ENCODE measurements at regions not wholly inside any gene's neighbourhood (a gene's known extent, or its start where the extent isn't known, plus 50 kb on each side); places are given as distances from the start of the nearest gene placed in this dataset.
"Not testable (repeated sequence)": the region's sequence is repeated elsewhere in the genome, so short reads cannot be mapped to it uniquely, and the experiment has no call there.

DNA sequence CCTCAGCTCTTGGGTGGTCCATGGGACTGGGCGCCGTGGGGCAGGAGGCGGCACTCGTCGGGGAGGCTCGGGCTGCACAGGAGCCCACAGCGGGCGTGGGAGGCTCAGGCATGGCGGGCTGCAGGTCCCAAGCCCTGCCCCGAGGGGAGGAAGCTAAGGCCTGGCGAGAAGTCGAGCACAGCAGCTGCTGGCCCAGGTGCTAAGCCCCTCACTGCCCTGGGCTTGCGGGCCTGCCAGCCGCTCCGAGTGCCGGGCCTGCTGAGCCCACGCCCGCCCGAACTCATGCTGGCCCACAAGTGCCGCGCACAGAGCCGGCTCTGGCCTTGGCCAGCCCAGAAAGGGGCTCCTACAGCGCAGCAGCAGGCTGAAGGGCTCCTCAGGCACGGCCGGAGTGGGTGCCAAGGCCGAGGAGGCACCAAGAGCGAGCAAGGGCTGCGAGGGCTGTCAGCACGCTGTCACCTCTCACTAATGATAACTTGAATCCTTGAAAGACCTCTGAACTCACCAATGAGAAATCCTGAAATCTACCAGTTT is 1506.8 kb upstream of the WWC1 start:
- TF ChIP-seq, protein P1, sequence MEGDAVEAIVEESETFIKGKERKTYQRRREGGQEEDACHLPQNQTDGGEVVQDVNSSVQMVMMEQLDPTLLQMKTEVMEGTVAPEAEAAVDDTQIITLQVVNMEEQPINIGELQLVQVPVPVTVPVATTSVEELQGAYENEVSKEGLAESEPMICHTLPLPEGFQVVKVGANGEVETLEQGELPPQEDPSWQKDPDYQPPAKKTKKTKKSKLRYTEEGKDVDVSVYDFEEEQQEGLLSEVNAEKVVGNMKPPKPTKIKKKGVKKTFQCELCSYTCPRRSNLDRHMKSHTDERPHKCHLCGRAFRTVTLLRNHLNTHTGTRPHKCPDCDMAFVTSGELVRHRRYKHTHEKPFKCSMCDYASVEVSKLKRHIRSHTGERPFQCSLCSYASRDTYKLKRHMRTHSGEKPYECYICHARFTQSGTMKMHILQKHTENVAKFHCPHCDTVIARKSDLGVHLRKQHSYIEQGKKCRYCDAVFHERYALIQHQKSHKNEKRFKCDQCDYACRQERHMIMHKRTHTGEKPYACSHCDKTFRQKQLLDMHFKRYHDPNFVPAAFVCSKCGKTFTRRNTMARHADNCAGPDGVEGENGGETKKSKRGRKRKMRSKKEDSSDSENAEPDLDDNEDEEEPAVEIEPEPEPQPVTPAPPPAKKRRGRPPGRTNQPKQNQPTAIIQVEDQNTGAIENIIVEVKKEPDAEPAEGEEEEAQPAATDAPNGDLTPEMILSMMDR (IDR thresholded peaks at IDR 0.05; ENCODE audit: low read depth, low read length, missing control alignments), result no peak
- no peak for DNase-seq (ENCODE audit: extremely low read depth, low read depth)
- H3K4me3 ChIP-seq (replicated peaks; ENCODE audit: low read depth, low read length), result no peak overlapping the region

DNA sequence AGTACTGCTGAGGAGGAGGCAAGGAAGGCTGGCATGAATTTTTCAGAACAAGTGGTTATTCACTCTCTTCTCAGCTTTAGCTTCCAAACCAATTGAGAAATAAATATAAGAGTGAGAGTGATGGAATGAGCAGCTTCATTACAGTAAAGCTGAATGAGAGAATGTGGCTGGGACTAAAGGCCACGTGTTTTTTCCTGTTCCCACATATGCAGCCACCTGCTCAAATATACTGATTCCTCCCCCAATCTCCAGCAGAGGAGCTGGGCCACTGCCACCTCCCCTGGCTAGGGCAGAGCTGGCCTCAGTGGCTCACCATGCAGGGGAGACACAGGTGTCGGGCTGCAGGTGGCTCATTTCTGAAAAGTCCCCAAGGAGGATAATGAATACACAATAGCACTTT is 1505.3 kb upstream of the WWC1 start:
- no peak for DNase-seq (ENCODE audit: extremely low read depth, low read depth)
- H3K4me3 ChIP-seq (replicated peaks; ENCODE audit: low read depth, low read length), result no peak overlapping the region
- TF ChIP-seq, protein P1 (IDR thresholded peaks at IDR 0.05; ENCODE audit: low read depth, low read length, missing control alignments), result no peak

DNA sequence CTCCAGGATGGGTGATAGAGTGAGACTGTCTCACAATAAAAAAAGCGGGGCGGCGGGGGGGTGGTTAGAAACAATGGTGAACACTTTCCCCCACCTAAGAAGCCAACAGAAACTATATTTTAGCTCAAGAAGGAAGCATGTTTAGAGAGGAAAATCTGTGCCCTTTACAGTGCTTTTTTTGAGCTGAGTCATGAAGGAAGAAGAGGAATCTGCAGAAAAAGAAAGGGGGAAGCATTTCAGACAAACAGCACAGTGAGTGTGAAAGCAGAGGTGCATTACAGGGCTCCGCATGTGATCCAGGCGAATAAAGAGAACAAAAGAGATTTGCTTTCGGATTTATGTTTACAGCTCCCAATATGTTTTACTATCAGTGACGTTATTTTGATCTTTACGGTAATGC is 1504.6 kb upstream of the WWC1 start:
- no peak overlapping the region for H3K4me3 ChIP-seq (replicated peaks; ENCODE audit: low read depth, low read length)
- TF ChIP-seq, protein P1 (IDR thresholded peaks at IDR 0.05; ENCODE audit: low read depth, low read length, missing control alignments), result no peak
- no peak for DNase-seq (ENCODE audit: extremely low read depth, low read depth)

DNA sequence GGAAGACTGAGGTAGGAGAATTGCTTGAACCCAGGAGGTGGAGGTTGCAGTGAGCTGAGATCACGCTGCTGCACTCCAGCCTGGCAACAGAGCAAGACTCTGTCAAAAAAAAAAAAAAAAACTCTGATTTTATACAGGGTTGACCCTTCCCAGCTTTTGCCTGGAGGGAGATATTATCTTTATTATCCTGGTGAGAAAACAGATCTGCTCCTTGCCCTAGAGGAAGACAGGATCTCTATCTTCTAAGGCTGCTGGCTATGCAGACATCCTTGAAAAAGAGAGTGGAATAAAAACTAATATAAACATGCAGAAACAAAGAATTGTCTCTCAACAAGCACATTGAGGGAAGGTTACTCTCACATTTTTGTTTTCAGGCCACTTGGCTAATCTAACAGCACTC is 1503.4 kb upstream of the WWC1 start:
- no peak for DNase-seq (ENCODE audit: extremely low read depth, low read depth)
- no peak overlapping the region for H3K4me3 ChIP-seq (replicated peaks; ENCODE audit: low read depth, low read length)
- TF ChIP-seq, protein P1 (IDR thresholded peaks at IDR 0.05; ENCODE audit: low read depth, low read length, missing control alignments), result no peak

DNA sequence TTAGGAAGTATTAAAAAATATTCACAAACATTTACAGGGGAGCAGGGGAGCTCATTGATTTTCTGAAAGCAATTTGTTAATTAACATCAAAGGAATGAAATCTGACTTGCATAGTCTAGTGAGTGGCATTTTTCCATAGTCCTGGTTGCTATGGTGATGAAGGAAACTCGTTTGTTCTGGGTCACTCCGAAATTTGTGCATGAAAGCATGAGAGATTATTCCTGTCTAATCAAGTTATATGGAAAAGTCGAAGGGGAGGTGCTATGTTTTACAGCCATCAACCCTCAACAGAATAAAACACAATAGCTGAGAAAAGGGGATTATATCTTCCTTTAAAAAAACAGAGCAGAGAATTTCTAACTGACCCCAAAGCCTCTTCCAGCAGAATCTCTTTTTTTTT is 1495.7 kb upstream of the WWC1 start:
- TF ChIP-seq, protein P1 (IDR thresholded peaks at IDR 0.05; ENCODE audit: low read depth, low read length, missing control alignments), result no peak
- no peak for DNase-seq (ENCODE audit: extremely low read depth, low read depth)

DNA sequence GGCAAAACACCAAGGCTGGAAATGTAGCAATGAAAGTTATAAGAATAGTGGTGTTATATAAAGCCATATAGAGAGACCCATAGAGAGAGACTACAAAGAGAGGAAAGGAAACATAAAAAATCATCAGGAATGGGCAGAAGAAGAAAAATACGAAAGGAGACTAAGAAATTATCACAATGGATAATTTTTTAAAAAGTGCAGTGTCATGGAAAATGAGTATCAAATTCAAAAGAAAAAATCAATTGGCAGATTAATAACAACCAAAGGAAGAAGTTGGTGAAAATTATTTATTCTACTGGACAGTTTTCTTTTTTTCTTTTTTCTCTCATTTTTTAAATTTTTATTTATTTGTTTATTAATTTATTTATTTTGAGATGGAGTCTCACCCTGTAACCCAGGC is 1488.4 kb upstream of the WWC1 start:
- H3K4me3 ChIP-seq (replicated peaks; ENCODE audit: low read depth, low read length), result no peak overlapping the region
- TF ChIP-seq, protein P1 (IDR thresholded peaks at IDR 0.05; ENCODE audit: low read depth, low read length, missing control alignments), result no peak
- DNase-seq (ENCODE audit: extremely low read depth, low read depth), result no peak

More for the DNA sequence above, 1495.7 kb upstream of the WWC1 start:
- no peak overlapping the region for H3K4me3 ChIP-seq (replicated peaks; ENCODE audit: low read depth, low read length)

DNA sequence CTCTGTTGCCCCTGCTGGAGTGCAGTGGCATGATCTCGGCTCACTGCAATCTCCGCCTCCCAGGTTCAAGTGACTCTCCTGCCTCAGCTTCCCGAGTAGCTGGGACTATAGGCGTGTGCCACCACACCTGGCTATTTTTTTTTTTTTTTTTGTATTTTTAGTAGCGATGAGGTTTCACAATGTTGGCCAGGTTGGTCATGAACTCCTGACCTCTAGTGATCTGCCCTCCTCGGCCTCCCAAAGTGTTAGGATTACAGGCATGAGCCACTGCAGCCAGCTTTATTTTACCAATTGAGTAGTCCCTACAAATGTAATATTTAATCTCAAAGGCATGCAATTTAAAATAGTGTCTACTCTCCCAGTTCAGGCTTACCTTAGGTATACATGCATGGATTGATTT is 1487.2 kb upstream of the WWC1 start:
- not testable (repeated sequence) for H3K4me3 ChIP-seq (replicated peaks; ENCODE audit: low read depth, low read length); DNase-seq (ENCODE audit: extremely low read depth, low read depth)

DNA sequence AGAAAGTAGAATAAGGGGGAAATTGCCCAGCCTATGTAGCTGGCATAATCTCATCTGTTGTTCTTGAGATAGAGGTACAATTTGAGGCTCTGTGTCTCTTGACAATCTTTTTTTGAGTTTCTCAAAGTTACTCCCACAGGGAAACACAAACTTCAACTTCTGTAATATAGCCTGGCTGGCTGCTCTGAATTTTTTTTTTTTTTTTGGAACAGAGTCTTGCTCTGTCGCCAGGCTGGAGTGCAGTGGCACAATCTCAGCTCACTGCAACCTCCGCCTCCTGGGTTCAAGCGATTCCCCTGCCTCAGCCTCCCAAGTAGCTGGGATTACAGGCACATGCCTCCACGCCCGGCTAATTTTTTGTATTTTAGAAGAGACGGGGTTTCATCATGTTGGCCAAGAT is 1486.8 kb upstream of the WWC1 start:
- DNase-seq (ENCODE audit: extremely low read depth, low read depth); H3K4me3 ChIP-seq (replicated peaks; ENCODE audit: low read depth, low read length): not testable (repeated sequence)

DNA sequence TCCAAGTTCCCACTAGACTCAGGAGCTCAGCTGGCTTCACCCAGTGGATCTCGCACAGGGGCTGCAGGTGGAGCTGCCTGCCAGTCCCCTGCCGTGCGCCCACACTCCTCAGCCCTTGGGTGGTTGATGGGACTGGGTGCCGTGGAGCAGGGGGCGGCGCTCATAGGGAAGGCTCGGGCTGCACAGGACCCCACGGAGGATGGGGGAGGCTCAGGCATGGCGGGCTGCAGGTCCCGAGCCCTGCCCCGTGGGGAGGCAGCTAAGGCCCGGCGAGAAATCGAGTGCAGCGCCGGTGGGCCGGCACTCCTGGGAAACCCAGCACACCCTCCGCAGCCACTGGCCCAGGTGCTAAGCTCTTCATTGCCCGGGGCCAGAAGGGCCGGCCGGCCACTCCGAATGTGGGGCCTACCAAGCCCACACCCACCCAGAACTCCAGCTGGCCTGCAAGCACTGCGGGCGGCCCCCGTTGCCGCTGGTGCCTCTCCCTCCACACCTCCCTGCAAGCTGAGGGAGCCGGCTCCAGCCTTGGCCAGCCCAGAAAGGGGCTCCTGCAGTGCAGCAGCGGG is 1481.3 kb upstream of the WWC1 start:
- H3K4me3 ChIP-seq (replicated peaks; ENCODE audit: low read depth, low read length), result not testable (repeated sequence)

More for the DNA sequence above, 1481.3 kb upstream of the WWC1 start:
- DNase-seq (ENCODE audit: extremely low read depth, low read depth), result not testable (repeated sequence)
